Lower lobe of right lung (tissue), 2 donors: ENCODE measurements at regions not wholly inside any gene's neighbourhood (a gene's known extent, or its start where the extent isn't known, plus 50 kb on each side); places are given as distances from the start of the nearest gene placed in this dataset.

Source experiments
- ATAC-seq, 2 donors: fragments of 200-7000 bp; cut with Tn5 transposase; one replicate each; pipeline ENCODE4 v1.9.1; 2020 to 2022; ENCODE audit warnings: mild to moderate bottlenecking in 2 of 2, moderate library complexity in 2 of 2
- DNase-seq: peaks from one replicate; pipeline ENCODE4 v3.0.0-alpha.2; 2020
- H3K27ac ChIP-seq: fragments of 200-600 bp; one replicate; pipeline ENCODE4 v1.8.0; 2022
- H3K27me3 ChIP-seq: fragments of 200-600 bp; one replicate; pipeline ENCODE4 v1.8.0; 2022; ENCODE audit warnings: low read depth
- H3K36me3 ChIP-seq: fragments of 200-600 bp; one replicate; pipeline ENCODE4 v1.8.0; 2022; ENCODE audit warnings: mild to moderate bottlenecking
- H3K4me1 ChIP-seq: fragments of 200-600 bp; one replicate; pipeline ENCODE4 v1.8.0; 2022
- H3K4me3 ChIP-seq: fragments of 200-600 bp; one replicate; pipeline ENCODE4 v1.8.0; 2022; ENCODE audit warnings: mild to moderate bottlenecking
- H3K9me3 ChIP-seq: fragments of 200-600 bp; one replicate; pipeline ENCODE4 v1.8.0; 2022
- CTCF ChIP-seq: fragments of 200-600 bp; IDR thresholded peaks from one replicate; pipeline ENCODE4 v1.8.0; 2022; ENCODE audit warnings: antibody characterized with exemption, mild to moderate bottlenecking
- intact Hi-C: fragments of 100-400 bp; cut with DNase I; formaldehyde crosslinking; loops from one replicate; pipeline ENCODE4 v1.11.0; 2022
- donor health status: DM: no; HTN: yes; CAD: no; lungs with severe emphysema.

DNA sequence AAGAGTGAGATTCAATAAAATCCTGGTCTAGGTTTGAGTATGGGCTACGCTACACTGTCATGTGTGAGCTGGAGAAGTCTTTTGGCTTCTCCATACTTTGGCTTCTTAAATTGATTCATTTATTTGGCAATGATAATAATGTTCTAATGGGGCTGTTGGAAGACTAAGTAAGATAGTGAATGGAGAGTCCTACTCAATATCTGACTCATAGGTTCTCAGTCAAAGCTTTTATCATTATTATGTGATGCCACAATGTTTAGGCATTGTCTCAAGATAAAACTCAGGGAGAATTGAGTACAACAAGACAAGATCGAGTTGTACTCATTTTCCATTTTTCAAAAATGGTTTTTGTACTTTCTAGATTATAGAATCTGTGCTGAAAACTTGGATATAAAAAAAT is 92.5 kb upstream of the VEGFC start:
- Histone ChIP-seq H3K27ac (no peak overlapping the region), H3K27me3 (no peaks in the 10 kb centered on the region), H3K36me3 (no peaks in the 10 kb centered on the region), H3K9me3 (no peaks in the 10 kb centered on the region), H3K4me1 (no peaks in the 10 kb centered on the region), H3K4me3 (no peak overlapping the region)
- ATAC-seq, result no peak
- TF ChIP-seq CTCF, result no peak
- intact Hi-C loops, result no loop called here
- DNase-seq, result no peak

DNA sequence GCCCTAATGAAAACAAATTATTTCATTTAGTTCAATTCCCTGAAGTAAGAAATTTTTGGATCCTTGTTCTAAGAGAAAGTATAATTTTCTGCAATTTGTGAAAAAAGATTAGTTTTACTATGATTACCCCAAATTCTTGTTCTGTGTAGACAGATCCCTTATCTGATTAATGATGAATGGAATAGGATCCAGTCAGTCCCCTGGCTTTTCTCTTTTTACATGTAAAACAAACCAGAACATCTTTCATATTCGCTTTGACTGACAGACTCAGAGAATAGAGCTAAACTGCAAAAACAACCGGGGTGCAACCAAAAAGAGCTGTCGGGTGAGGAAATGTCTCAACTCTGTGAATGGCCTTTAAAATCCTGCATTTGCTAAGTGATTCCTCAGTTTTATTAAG is 93.4 kb upstream of the VEGFC start:
- no peak overlapping the region for H3K4me3 ChIP-seq
- DNase-seq, result no peak
- intact Hi-C loops, result no loop called here

GRCh38 chr4:176889776-176890175 is 97.1 kb upstream of the VEGFC start:
- ATAC-seq, result no peak

More for the DNA sequence above, 93.4 kb upstream of the VEGFC start:
- TF ChIP-seq CTCF, result no peak
- H3K36me3 ChIP-seq, result no peaks in the 10 kb centered on the region
- no peaks in the 10 kb centered on the region for H3K9me3 ChIP-seq
- no peaks in the 10 kb centered on the region for H3K4me1 ChIP-seq
- ATAC-seq, result no peak
- no peaks in the 10 kb centered on the region for H3K27me3 ChIP-seq
- no peak overlapping the region for H3K27ac ChIP-seq

DNA sequence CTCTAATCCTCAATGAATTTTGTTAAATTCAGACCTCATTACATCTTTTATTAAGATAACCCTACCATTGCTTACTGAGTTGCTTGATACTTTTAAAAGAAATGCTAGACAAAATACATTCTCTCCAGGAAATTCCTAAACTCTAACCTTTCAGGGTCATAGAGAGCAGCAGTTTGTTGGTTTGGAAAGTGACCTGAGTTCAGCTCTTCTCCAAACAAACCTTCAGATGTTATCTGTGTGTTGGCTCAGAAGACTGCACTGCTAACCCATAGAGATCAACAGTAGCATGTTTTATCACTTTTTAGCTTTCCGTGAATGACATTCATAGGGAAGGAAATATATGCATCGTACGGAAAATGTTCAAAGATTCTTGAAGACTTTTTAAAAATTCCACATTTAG is 101.8 kb upstream of the VEGFC start:
- Histone ChIP-seq H3K27me3 (no peaks in the 10 kb centered on the region), H3K4me1 (no peaks in the 10 kb centered on the region), H3K4me3 (no peak overlapping the region), H3K9me3 (no peaks in the 10 kb centered on the region), H3K36me3 (no peaks in the 10 kb centered on the region), H3K27ac (no peak overlapping the region)
- no peak for TF ChIP-seq CTCF
- intact Hi-C loops, result no loop called here
- ATAC-seq (no peak), DNase-seq (no peak)

More at GRCh38 chr4:176889776-176890175, 97.1 kb upstream of the VEGFC start:
- no peaks in the 10 kb centered on the region for H3K27me3 ChIP-seq
- H3K36me3 ChIP-seq, result no peaks in the 10 kb centered on the region
- no peak for TF ChIP-seq CTCF
- no peak for DNase-seq
- intact Hi-C loops, result no loop called here
- H3K27ac ChIP-seq, result no peak overlapping the region
- H3K9me3 ChIP-seq, result no peaks in the 10 kb centered on the region
- no peaks in the 10 kb centered on the region for H3K4me1 ChIP-seq
- H3K4me3 ChIP-seq, result no peak overlapping the region

DNA sequence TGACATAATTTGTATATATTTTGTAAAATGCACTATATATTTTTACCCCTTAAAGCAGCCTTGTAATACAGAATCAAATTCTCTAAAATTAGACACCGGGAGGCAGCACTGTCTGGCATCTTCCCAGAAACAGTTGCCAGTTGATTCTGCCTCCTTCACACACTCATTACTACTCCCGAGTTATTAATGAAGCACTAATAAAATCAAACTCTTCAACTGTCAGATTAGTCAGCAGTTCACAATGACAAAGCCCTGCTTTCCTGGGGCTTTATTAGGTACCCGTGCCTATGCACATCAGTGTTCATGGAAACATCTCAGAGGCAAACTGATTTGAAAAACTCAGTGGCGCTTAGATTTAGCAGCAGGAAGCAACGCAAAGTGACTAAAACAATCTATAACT is 103.5 kb upstream of the VEGFC start:
- Histone ChIP-seq H3K4me3 (no peak overlapping the region), H3K4me1 (no peaks in the 10 kb centered on the region), H3K36me3 (no peaks in the 10 kb centered on the region), H3K9me3 (no peaks in the 10 kb centered on the region), H3K27me3 (no peaks in the 10 kb centered on the region), H3K27ac (no peak overlapping the region)
- DNase-seq (no peak), ATAC-seq (no peak)
- TF ChIP-seq CTCF, result no peak
- intact Hi-C loops, result no loop called here

DNA sequence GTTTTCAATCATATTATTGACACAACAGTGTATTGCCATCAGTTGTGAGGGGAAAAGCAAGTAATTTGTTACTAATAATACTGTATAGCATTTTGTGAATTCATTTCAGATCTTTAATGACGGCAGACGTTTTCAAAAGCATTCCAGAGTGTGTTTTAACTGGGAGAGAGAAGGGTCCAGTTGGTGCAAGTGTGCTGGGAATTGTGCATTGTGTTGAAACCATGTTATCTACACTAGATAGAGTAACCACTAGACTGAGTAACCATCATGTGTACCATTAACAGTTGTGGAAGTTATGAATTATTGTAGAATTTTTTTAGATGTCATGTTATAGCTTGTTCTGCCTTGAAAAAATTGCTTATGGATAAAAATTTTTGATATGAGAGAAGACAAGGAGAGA is 104.5 kb upstream of the VEGFC start:
- DNase-seq, result no peak

More for the DNA sequence above, 104.5 kb upstream of the VEGFC start:
- no peak for TF ChIP-seq CTCF
- intact Hi-C loops, result no loop called here
- Histone ChIP-seq H3K4me3 (no peak overlapping the region), H3K27me3 (no peaks in the 10 kb centered on the region), H3K27ac (no peak overlapping the region), H3K9me3 (no peaks in the 10 kb centered on the region), H3K4me1 (no peaks in the 10 kb centered on the region), H3K36me3 (no peaks in the 10 kb centered on the region)
- ATAC-seq, result no peak
